CD14-positive monocyte (primary cell): ENCODE measurements at regions not wholly inside any gene's neighbourhood (a gene's known extent, or its start where the extent isn't known, plus 50 kb on each side); places are given as distances from the start of the nearest gene placed in this dataset.

ENCODE experiments used
- DNase-seq, 3 donors: peaks; one replicate each; pipeline ENCODE4 v3.0.0-alpha.2; 2011 to 2022
- H2AFZ ChIP-seq: 2 replicates; pipeline ENCODE4 v1.6.0; 2012; ENCODE audit warnings: mild to moderate bottlenecking, low read depth, low read length, inconsistent platforms; ENCODE audit not compliant: insufficient read depth, poor library complexity, severe bottlenecking
- H3K27ac ChIP-seq, 2 donors: 1 replicate in 1 of 2; 2 replicates in 1 of 2; pipeline ENCODE4 v1.5.1; 2012 to 2013; ENCODE audit warnings: low read length in 2 of 2, control low read depth in 1 of 2, inconsistent platforms in 1 of 2, low read depth in 1 of 2, mild to moderate bottlenecking in 1 of 2
- H3K27me3 ChIP-seq, 2 donors: one replicate each; pipeline versions ENCODE4 v1.6.0 to v1.6.1; 2011 to 2013; ENCODE audit warnings: low read length in 2 of 2; ENCODE audit not compliant: control insufficient read depth in 2 of 2, insufficient read depth in 2 of 2
- H3K36me3 ChIP-seq, 2 donors: replicated peaks in 1 of 2; 1 replicate in 1 of 2; 2 replicates in 1 of 2; pipeline versions ENCODE4 v1.5.1 to v1.6.1; 2012 to 2013; ENCODE audit warnings: low read length in 2 of 2, control low read depth in 1 of 2, inconsistent platforms in 1 of 2, mild to moderate bottlenecking in 1 of 2; ENCODE audit not compliant: insufficient read depth in 2 of 2, control insufficient read depth in 1 of 2
- H3K4me1 ChIP-seq, 2 donors: 1 replicate in 1 of 2; 2 replicates in 1 of 2; pipeline versions ENCODE4 v1.5.1 to v1.6.1; 2012 to 2013; ENCODE audit warnings: low read length in 2 of 2, control low read depth in 1 of 2, inconsistent platforms in 1 of 2, mild to moderate bottlenecking in 1 of 2, moderate library complexity in 1 of 2; ENCODE audit not compliant: insufficient read depth in 2 of 2, control insufficient read depth in 1 of 2
- H3K4me2 ChIP-seq: replicated peaks from 2 replicates; pipeline ENCODE3; 2012; ENCODE audit warnings: low read length, moderate library complexity, mild to moderate bottlenecking; ENCODE audit not compliant: poor library complexity, severe bottlenecking; ENCODE audit errors: extremely low read depth
- H3K4me3 ChIP-seq, 3 experiments: fragments of 200-600 bp in 1 of 3; sonication (generic) in 1 of 3; replicated peaks in 1 of 3; 1 replicate in 2 of 3; 2 replicates in 1 of 3; pipeline ENCODE4 v1.5.1; 2011 to 2013; ENCODE audit warnings: low read length in 3 of 3, mild to moderate bottlenecking in 3 of 3, control low read depth in 2 of 3, low read depth in 2 of 3, inconsistent platforms in 1 of 3, moderate library complexity in 1 of 3
- H3K79me2 ChIP-seq: 2 replicates; pipeline ENCODE4 v1.6.0; 2012; ENCODE audit warnings: mild to moderate bottlenecking, control low read depth, inconsistent platforms, low read length, moderate library complexity; ENCODE audit not compliant: insufficient read depth
- H3K9ac ChIP-seq: 2 replicates; pipeline ENCODE4 v1.6.0; 2017; ENCODE audit warnings: low read length, mild to moderate bottlenecking; ENCODE audit not compliant: insufficient read depth, poor library complexity, severe bottlenecking
- H3K9me3 ChIP-seq, 2 donors: replicated peaks in 1 of 2; 1 replicate in 1 of 2; 2 replicates in 1 of 2; pipeline versions ENCODE4 v1.5.1 to v1.6.1; 2012 to 2013; ENCODE audit warnings: low read length in 2 of 2, control low read depth in 1 of 2; ENCODE audit not compliant: control insufficient read depth in 1 of 2, insufficient read depth in 1 of 2
- H4K20me1 ChIP-seq: 2 replicates; pipeline ENCODE4 v1.6.0; 2012; ENCODE audit warnings: mild to moderate bottlenecking, low read length, control low read depth, moderate library complexity; ENCODE audit not compliant: insufficient read depth
- H3K27ac Mint-ChIP-seq, 7 donors: one replicate each; pipeline ENCODE4 v1.8.0; 2020; ENCODE audit warnings: mild to moderate bottlenecking in 7 of 7, mixed read lengths in 7 of 7, moderate library complexity in 6 of 7, inconsistent platforms in 2 of 7
- H3K27me3 Mint-ChIP-seq, 3 donors: one replicate each; pipeline ENCODE4 v1.8.0; 2021 to 2022; ENCODE audit warnings: low read depth in 3 of 3, mild to moderate bottlenecking in 3 of 3, mixed read lengths in 3 of 3, moderate library complexity in 3 of 3, inconsistent platforms in 1 of 3
- H3K36me3 Mint-ChIP-seq, 2 donors: one replicate each; pipeline ENCODE4 v1.8.0; 2020; ENCODE audit warnings: mixed read lengths in 2 of 2, inconsistent platforms in 1 of 2, mild to moderate bottlenecking in 1 of 2
- H3K4me1 Mint-ChIP-seq: one replicate; pipeline ENCODE4 v1.8.0; 2020; ENCODE audit warnings: mild to moderate bottlenecking, mixed read lengths
- H3K4me3 Mint-ChIP-seq, 2 donors: one replicate each; pipeline ENCODE4 v1.8.0; 2020; ENCODE audit warnings: mild to moderate bottlenecking in 2 of 2, mixed read lengths in 2 of 2, moderate library complexity in 1 of 2
- H3K9me3 Mint-ChIP-seq, 7 donors: one replicate each; pipeline ENCODE4 v1.8.0; 2020 to 2022; ENCODE audit warnings: mixed read lengths in 7 of 7, mild to moderate bottlenecking in 6 of 7, moderate library complexity in 6 of 7, inconsistent platforms in 2 of 7
- WGBS: methylation state at CpG from one replicate; pipeline ENCODE4 v1.1.5; 2013; ENCODE audit warnings: missing lambda C conversion rate; ENCODE audit not compliant: insufficient coverage; 5-methylcytosine and 5-hydroxymethylcytosine counted together
- intact Hi-C, 2 donors: fragments of 100-400 bp; cut with micrococcal nuclease; formaldehyde crosslinking; loops; one replicate each; pipeline versions ENCODE4 v1.15.0 to v1.15.1; 2023
- TF ChIP-seq, protein P1 (sequence below): fragments of 200-600 bp; IDR thresholded peaks from one replicate; pipeline ENCODE4 v1.8.0; 2022; ENCODE audit warnings: antibody characterized with exemption, mild to moderate bottlenecking

DNA sequence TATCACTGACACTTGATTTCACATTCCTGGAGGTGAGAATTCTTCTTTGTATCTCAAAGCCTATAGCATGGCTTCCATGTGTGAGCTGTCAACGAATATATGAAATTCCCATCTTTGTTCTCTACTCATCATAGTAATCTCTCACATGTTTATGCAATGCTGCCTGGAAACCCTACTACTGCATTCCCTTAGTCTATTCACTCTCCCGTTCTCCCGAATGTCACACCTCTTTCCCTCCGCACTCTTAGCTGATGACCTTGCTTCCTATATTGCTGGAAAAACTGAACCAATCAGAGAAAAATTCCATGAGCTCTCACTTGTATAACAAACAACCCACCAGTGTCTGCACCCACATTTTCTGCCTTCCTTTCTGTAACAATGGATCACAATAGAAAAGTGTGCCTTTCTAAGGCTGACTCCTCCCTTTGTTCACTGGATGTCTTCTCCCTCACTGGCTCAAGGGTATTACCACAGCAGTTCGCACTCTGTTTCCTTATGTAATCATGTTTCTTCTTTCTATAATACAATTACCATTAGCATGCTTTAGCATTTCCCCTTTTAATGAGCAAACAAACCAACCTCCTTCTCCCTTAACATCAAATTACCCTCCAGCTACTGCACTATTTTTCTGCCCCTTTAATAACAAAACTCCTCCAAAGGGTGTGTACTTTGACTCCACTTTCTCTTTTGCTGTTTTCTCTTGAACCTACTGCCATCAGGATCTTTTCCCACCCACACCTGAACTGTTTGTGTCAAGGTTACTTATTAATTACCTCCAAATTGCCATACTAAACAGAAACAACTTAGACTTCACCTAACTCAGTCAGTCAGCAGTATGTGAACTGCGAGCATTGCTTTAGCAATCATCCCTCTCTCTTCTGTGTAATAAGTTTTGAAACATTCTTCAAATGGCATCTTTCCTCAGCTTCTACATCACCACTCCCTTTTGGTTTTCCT, 63.9 kb upstream of the CCDC196 start:
- no peaks in the 10 kb centered on the region for H4K20me1 ChIP-seq
- H3K36me3 Mint-ChIP-seq = no peaks in the 10 kb centered on the region
- H3K4me2 ChIP-seq = no peak overlapping the region
- DNase-seq = no peak
- H3K9me3 ChIP-seq = no peaks in the 10 kb centered on the region
- H2AFZ ChIP-seq = no peak overlapping the region
- WGBS = 94% methylated on average over 5 of the region's 6 CpGs
- H3K4me3 Mint-ChIP-seq = no peak overlapping the region
- no peaks in the 10 kb centered on the region for H3K27me3 ChIP-seq
- TF ChIP-seq, protein P1, sequence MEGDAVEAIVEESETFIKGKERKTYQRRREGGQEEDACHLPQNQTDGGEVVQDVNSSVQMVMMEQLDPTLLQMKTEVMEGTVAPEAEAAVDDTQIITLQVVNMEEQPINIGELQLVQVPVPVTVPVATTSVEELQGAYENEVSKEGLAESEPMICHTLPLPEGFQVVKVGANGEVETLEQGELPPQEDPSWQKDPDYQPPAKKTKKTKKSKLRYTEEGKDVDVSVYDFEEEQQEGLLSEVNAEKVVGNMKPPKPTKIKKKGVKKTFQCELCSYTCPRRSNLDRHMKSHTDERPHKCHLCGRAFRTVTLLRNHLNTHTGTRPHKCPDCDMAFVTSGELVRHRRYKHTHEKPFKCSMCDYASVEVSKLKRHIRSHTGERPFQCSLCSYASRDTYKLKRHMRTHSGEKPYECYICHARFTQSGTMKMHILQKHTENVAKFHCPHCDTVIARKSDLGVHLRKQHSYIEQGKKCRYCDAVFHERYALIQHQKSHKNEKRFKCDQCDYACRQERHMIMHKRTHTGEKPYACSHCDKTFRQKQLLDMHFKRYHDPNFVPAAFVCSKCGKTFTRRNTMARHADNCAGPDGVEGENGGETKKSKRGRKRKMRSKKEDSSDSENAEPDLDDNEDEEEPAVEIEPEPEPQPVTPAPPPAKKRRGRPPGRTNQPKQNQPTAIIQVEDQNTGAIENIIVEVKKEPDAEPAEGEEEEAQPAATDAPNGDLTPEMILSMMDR = no peak
- no peaks in the 10 kb centered on the region for H3K4me1 ChIP-seq
- H3K27me3 Mint-ChIP-seq = no peaks in the 10 kb centered on the region
- intact Hi-C loops = no loop called here
- no peak overlapping the region for H3K27ac Mint-ChIP-seq
- no peak overlapping the region for H3K4me3 ChIP-seq
- H3K27ac ChIP-seq = no peak overlapping the region
- H3K9me3 Mint-ChIP-seq = peaks cover 0 to 3% (median 0%) of the 10 kb centered on the region in 7 donors
- H3K36me3 ChIP-seq = no peaks in the 10 kb centered on the region
- no peaks in the 10 kb centered on the region for H3K4me1 Mint-ChIP-seq
- H3K79me2 ChIP-seq = no peaks in the 10 kb centered on the region
- H3K9ac ChIP-seq = no peak overlapping the region

DNA sequence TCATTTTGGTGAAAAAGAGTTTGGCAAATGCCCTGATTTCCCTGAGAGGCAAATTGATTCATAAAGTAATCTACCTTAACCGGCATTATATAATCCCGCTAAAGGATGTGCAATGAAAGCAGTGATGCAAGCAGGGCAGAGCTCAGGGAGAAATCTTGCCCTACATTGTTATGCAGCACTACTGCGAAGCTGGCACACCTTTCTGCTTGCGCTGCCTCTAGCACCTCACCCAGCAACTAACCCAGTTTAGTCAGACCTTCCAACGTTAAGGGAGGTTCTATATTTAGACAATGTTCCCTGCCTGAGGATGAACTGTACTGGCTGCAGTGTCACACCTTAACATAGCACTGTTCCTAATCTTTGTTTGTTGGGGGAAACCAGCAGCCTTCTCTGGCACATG, 60.8 kb upstream of the CCDC196 start:
- H4K20me1 ChIP-seq = no peaks in the 10 kb centered on the region
- no peaks in the 10 kb centered on the region for H3K4me1 ChIP-seq
- no peaks in the 10 kb centered on the region for H3K27me3 ChIP-seq
- no peaks in the 10 kb centered on the region for H3K36me3 Mint-ChIP-seq
- H3K9me3 ChIP-seq = no peaks in the 10 kb centered on the region
- no peak overlapping the region for H3K4me3 Mint-ChIP-seq
- no peak overlapping the region for H2AFZ ChIP-seq
- no peaks in the 10 kb centered on the region for H3K4me1 Mint-ChIP-seq
- no peaks in the 10 kb centered on the region for H3K27me3 Mint-ChIP-seq
- WGBS = 97% methylated on average over 3 of the region's 5 CpGs
- TF ChIP-seq, protein P1 = no peak
- no peak overlapping the region for H3K4me2 ChIP-seq
- no peaks in the 10 kb centered on the region for H3K36me3 ChIP-seq
- no peak overlapping the region for H3K27ac ChIP-seq
- no peak overlapping the region for H3K4me3 ChIP-seq
- no peak overlapping the region for H3K9ac ChIP-seq
- H3K9me3 Mint-ChIP-seq = no peaks in the 10 kb centered on the region
- H3K79me2 ChIP-seq = no peaks in the 10 kb centered on the region
- intact Hi-C loops = no loop called here
- H3K27ac Mint-ChIP-seq = no peak overlapping the region
- DNase-seq = no peak
